ENCODE measurements at regions not wholly inside any gene's neighbourhood (a gene's known extent, or its start where the extent isn't known, plus 50 kb on each side); places are given as distances from the start of the nearest gene placed in this dataset.

DNA sequence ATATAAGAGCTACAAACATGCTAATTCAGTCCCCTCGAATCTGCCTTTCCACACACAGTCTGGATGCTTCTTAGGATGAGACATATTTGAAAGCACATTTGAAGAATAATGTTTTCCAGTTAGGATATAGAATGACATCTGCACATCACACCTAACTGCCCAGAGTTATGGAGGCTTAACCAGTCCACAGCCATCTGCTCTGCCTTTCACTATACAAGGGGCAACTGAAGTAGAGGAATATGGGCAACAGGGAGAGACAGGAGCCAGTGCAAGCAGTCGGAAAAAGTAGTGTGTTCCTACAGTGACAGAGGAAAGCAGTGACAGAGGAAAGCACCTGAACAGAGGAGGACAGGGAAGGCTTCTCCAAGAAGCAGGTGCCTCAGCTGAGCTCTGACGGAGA, 79.0 kb upstream of the CLDN18 start:
- Histone ChIP-seq H3K36me3 (ENCODE audit: control insufficient read depth, insufficient read depth, low read length) (no peaks in the 10 kb centered on the region), H3K9me3 (ENCODE audit: control insufficient read depth, insufficient read depth, low read depth, low read length) (no peaks in the 10 kb centered on the region), H3K4me2 (ENCODE audit: extremely low read depth, insufficient read depth, low read length) (no peak overlapping the region), H2AFZ (ENCODE audit: low read length) (no peak overlapping the region), H3K79me2 (ENCODE audit: control insufficient read depth, insufficient read depth, low read length) (no peaks in the 10 kb centered on the region), H3K9ac (ENCODE audit: insufficient read depth, low read length) (no peak overlapping the region), H3K27ac (ENCODE audit: insufficient read depth, low read length) (no peak overlapping the region), H4K20me1 (ENCODE audit: control insufficient read depth, extremely low read depth, insufficient read depth, low read length) (no peaks in the 10 kb centered on the region), H3K4me1 (ENCODE audit: control insufficient read depth, extremely low read depth, insufficient read depth, low read length) (no peaks in the 10 kb centered on the region), H3K27me3 (ENCODE audit: control insufficient read depth, insufficient read depth, low read length) (no peaks in the 10 kb centered on the region), H3K4me3 (replicated peaks in 1 of 4; ENCODE audit: control extremely low read depth in 1 of 4, insufficient read depth in 1 of 4, low read depth in 3 of 4, low read length in 4 of 4) (no peak overlapping the region)
- DNase-seq (ENCODE audit: low read depth in 2 of 2): no peak
- TF ChIP-seq EZH2 (IDR thresholded peaks at IDR 0.05; ENCODE audit: low read length, missing control alignments): no peak
- TF ChIP-seq CTCF (conservative IDR thresholded peaks at IDR 0.05 in 1 of 2, IDR thresholded peaks at IDR 0.05 in 1 of 2; ENCODE audit: low read depth in 1 of 2, low read length in 2 of 2): no peak

- H3K27ac ChIP-seq (ENCODE audit: insufficient read depth, low read length): no peak overlapping the region
- no peak overlapping the region for H2AFZ ChIP-seq (ENCODE audit: low read length)
- no peaks in the 10 kb centered on the region for H3K9me3 ChIP-seq (ENCODE audit: control insufficient read depth, insufficient read depth, low read depth, low read length)
- H3K4me1 ChIP-seq (ENCODE audit: control insufficient read depth, extremely low read depth, insufficient read depth, low read length): no peaks in the 10 kb centered on the region
- no peaks in the 10 kb centered on the region for H3K36me3 ChIP-seq (ENCODE audit: control insufficient read depth, insufficient read depth, low read length)
- H3K27me3 ChIP-seq (ENCODE audit: control insufficient read depth, insufficient read depth, low read length): no peaks in the 10 kb centered on the region
- H3K4me2 ChIP-seq (ENCODE audit: extremely low read depth, insufficient read depth, low read length): no peak overlapping the region
- H4K20me1 ChIP-seq (ENCODE audit: control insufficient read depth, extremely low read depth, insufficient read depth, low read length): no peaks in the 10 kb centered on the region
- H3K9ac ChIP-seq (ENCODE audit: insufficient read depth, low read length): no peak overlapping the region
- no peak for TF ChIP-seq EZH2 (IDR thresholded peaks at IDR 0.05; ENCODE audit: low read length, missing control alignments)
- TF ChIP-seq CTCF (conservative IDR thresholded peaks at IDR 0.05 in 1 of 2, IDR thresholded peaks at IDR 0.05 in 1 of 2; ENCODE audit: low read depth in 1 of 2, low read length in 2 of 2): no peak
- DNase-seq (ENCODE audit: low read depth in 2 of 2): no peak
- no peak overlapping the region for H3K4me3 ChIP-seq (replicated peaks in 1 of 4; ENCODE audit: control extremely low read depth in 1 of 4, insufficient read depth in 1 of 4, low read depth in 3 of 4, low read length in 4 of 4)
- H3K79me2 ChIP-seq (ENCODE audit: control insufficient read depth, insufficient read depth, low read length): no peaks in the 10 kb centered on the region
These were observed 71.1 kb upstream of the CLDN18 start for GRCh38 chr3:137938876-137939275.

DNA sequence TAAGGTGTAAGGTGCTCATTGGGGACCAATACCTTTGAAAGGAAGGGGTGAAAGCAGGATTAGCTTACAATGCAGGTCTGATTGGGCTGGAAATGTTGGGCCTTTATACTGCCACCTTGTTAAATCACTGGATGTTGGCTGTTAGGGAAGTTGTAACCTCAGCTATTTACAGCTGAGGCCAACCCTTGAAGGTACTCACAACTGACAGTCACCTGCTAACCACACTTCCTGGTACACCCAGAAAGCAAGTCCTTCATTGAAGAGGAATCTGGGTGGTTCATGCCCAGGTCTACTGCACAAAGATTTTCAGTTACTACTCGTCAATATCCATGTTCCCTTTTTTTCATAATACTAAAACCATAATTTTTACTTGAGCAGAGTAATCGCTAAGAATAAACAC, 65.4 kb upstream of the CLDN18 start:
- DNase-seq (ENCODE audit: low read depth in 2 of 2): no peak
- Histone ChIP-seq H3K9me3 (ENCODE audit: control insufficient read depth, insufficient read depth, low read depth, low read length) (no peaks in the 10 kb centered on the region), H4K20me1 (ENCODE audit: control insufficient read depth, extremely low read depth, insufficient read depth, low read length) (no peaks in the 10 kb centered on the region), H3K27me3 (ENCODE audit: control insufficient read depth, insufficient read depth, low read length) (no peaks in the 10 kb centered on the region), H3K9ac (ENCODE audit: insufficient read depth, low read length) (no peak overlapping the region), H3K36me3 (ENCODE audit: control insufficient read depth, insufficient read depth, low read length) (no peaks in the 10 kb centered on the region), H3K79me2 (ENCODE audit: control insufficient read depth, insufficient read depth, low read length) (no peaks in the 10 kb centered on the region), H3K4me1 (ENCODE audit: control insufficient read depth, extremely low read depth, insufficient read depth, low read length) (no peaks in the 10 kb centered on the region), H3K4me2 (ENCODE audit: extremely low read depth, insufficient read depth, low read length) (no peak overlapping the region), H3K4me3 (replicated peaks in 1 of 4; ENCODE audit: control extremely low read depth in 1 of 4, insufficient read depth in 1 of 4, low read depth in 3 of 4, low read length in 4 of 4) (no peak overlapping the region), H3K27ac (ENCODE audit: insufficient read depth, low read length) (no peak overlapping the region), H2AFZ (ENCODE audit: low read length) (no peak overlapping the region)
- no peak for TF ChIP-seq EZH2 (IDR thresholded peaks at IDR 0.05; ENCODE audit: low read length, missing control alignments)
- TF ChIP-seq CTCF (conservative IDR thresholded peaks at IDR 0.05 in 1 of 2, IDR thresholded peaks at IDR 0.05 in 1 of 2; ENCODE audit: low read depth in 1 of 2, low read length in 2 of 2): no peak

Data from fibroblast of lung (primary cell).